Chondrocyte (in vitro differentiated cells): ENCODE measurements at regions not wholly inside any gene's neighbourhood (a gene's known extent, or its start where the extent isn't known, plus 50 kb on each side); places are given as distances from the start of the nearest gene placed in this dataset.

Experiments used
- DNase-seq: peaks from one replicate; pipeline ENCODE4 v3.0.0; 2021; ENCODE audit warnings: mixed read lengths, low spot score
- H3K27ac Mint-ChIP-seq: one replicate; pipeline ENCODE4 v1.8.0; 2021; ENCODE audit warnings: mild to moderate bottlenecking, moderate library complexity, mixed read lengths; ENCODE audit not compliant: unreplicated experiment
- H3K27me3 Mint-ChIP-seq: 2 replicates; pipeline ENCODE4 v1.8.0; 2021; ENCODE audit warnings: low read depth, mixed read lengths
- H3K36me3 Mint-ChIP-seq: 2 replicates; pipeline ENCODE4 v1.8.0; 2021; ENCODE audit warnings: low read depth, mixed read lengths
- H3K4me1 Mint-ChIP-seq: 2 replicates; pipeline ENCODE4 v1.8.0; 2021; ENCODE audit warnings: low read depth, mild to moderate bottlenecking, mixed read lengths
- H3K4me3 Mint-ChIP-seq: one replicate; pipeline ENCODE4 v1.8.0; 2021; ENCODE audit warnings: mild to moderate bottlenecking, moderate library complexity, mixed read lengths; ENCODE audit not compliant: unreplicated experiment
- H3K9me3 Mint-ChIP-seq: 2 replicates; pipeline ENCODE4 v1.8.0; 2021; ENCODE audit warnings: low read depth, mixed read lengths
- TF ChIP-seq, protein P1 (sequence below): fragments of 200-600 bp; sonication (generic); IDR thresholded peaks from 2 replicates; pipeline ENCODE4 v1.5.0; 2021; ENCODE audit warnings: antibody characterized with exemption, mild to moderate bottlenecking, moderate library complexity

GRCh38 chr7:125255810-125256209 is 326.2 kb upstream of the POT1 start:
- Mint-ChIP-seq H3K4me1 (peaks cover 5% of the 10 kb centered on the region), H3K4me3 (no peak overlapping the region)
- TF ChIP-seq, protein P1, sequence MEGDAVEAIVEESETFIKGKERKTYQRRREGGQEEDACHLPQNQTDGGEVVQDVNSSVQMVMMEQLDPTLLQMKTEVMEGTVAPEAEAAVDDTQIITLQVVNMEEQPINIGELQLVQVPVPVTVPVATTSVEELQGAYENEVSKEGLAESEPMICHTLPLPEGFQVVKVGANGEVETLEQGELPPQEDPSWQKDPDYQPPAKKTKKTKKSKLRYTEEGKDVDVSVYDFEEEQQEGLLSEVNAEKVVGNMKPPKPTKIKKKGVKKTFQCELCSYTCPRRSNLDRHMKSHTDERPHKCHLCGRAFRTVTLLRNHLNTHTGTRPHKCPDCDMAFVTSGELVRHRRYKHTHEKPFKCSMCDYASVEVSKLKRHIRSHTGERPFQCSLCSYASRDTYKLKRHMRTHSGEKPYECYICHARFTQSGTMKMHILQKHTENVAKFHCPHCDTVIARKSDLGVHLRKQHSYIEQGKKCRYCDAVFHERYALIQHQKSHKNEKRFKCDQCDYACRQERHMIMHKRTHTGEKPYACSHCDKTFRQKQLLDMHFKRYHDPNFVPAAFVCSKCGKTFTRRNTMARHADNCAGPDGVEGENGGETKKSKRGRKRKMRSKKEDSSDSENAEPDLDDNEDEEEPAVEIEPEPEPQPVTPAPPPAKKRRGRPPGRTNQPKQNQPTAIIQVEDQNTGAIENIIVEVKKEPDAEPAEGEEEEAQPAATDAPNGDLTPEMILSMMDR, result no peak

DNA sequence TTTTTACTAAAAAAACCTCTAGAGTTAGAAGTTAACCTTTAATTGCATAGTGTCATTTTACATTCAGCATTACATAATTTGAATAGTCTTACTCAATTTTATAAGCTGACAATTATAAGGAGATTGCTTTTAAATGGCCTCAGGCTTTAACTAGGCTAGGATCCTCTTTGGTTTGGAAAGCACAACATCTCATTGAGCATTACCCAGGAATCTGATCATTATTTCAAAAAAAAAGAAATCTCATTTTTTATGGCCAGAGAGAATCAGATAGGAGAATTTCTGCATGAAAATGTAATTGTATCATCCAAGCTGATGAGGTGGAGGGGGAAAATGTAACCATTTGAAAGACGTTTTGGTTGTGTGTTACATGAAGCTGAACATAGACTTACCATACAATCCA is 324.9 kb upstream of the POT1 start:
- no peaks in the 10 kb centered on the region for H3K9me3 Mint-ChIP-seq
- H3K27ac Mint-ChIP-seq, result no peak overlapping the region
- no peaks in the 10 kb centered on the region for H3K36me3 Mint-ChIP-seq
- no peak overlapping the region for H3K4me3 Mint-ChIP-seq
- TF ChIP-seq, protein P1, result no peak
- peaks cover 5% of the 10 kb centered on the region for H3K4me1 Mint-ChIP-seq
- no peak for DNase-seq
- H3K27me3 Mint-ChIP-seq, result peaks cover 7% of the 10 kb centered on the region

More at GRCh38 chr7:125255810-125256209, 326.2 kb upstream of the POT1 start:
- Mint-ChIP-seq H3K27ac (no peak overlapping the region), H3K27me3 (peaks cover 4% of the 10 kb centered on the region), H3K9me3 (no peaks in the 10 kb centered on the region), H3K36me3 (no peaks in the 10 kb centered on the region)
- DNase-seq, result no peak

- Mint-ChIP-seq H3K4me3 (no peak overlapping the region), H3K4me1 (peaks cover 5% of the 10 kb centered on the region), H3K36me3 (no peaks in the 10 kb centered on the region), H3K27me3 (peaks cover 7% of the 10 kb centered on the region), H3K27ac (no peak overlapping the region), H3K9me3 (no peaks in the 10 kb centered on the region)
- no peak for DNase-seq
- TF ChIP-seq, protein P1, result no peak
These were observed 324.0 kb upstream of the POT1 start for GRCh38 chr7:125253452-125254190.

GRCh38 chr7:125247514-125248098 is 318.0 kb upstream of the POT1 start:
- H3K9me3 Mint-ChIP-seq, result no peaks in the 10 kb centered on the region
- no peak overlapping the region for H3K27ac Mint-ChIP-seq
- no peak for DNase-seq
- TF ChIP-seq, protein P1, result no peak
- H3K4me3 Mint-ChIP-seq, result no peak overlapping the region
- H3K4me1 Mint-ChIP-seq, result no peaks in the 10 kb centered on the region
- H3K36me3 Mint-ChIP-seq, result no peaks in the 10 kb centered on the region
- peaks cover 4% of the 10 kb centered on the region for H3K27me3 Mint-ChIP-seq

GRCh38 chr7:125246706-125247105 is 317.1 kb upstream of the POT1 start:
- Mint-ChIP-seq H3K9me3 (no peaks in the 10 kb centered on the region), H3K4me1 (no peaks in the 10 kb centered on the region), H3K27ac (no peak overlapping the region), H3K27me3 (peaks cover 4% of the 10 kb centered on the region), H3K36me3 (no peaks in the 10 kb centered on the region), H3K4me3 (no peak overlapping the region)
- TF ChIP-seq, protein P1, result no peak
- DNase-seq, result no peak
